T-cell (primary cell): ENCODE measurements at regions not wholly inside any gene's neighbourhood (a gene's known extent, or its start where the extent isn't known, plus 50 kb on each side); places are given as distances from the start of the nearest gene placed in this dataset.
"Not testable (repeated sequence)": the region's sequence is repeated elsewhere in the genome, so short reads cannot be mapped to it uniquely, and the experiment has no call there.

Experiments
- ATAC-seq, 4 experiments: fragments of 200-7000 bp in 3 of 4; fragments of 150-1000 bp in 1 of 4; cut with Tn5 transposase; replicated peaks in 1 of 4; 1 replicate in 3 of 4; 2 replicates in 1 of 4; pipeline ENCODE4 v1.10.0; 2021; ENCODE audit warnings: moderate library complexity in 3 of 4, mild to moderate bottlenecking in 2 of 4, moderate number of reproducible peaks in 1 of 4
- CTCF ChIA-PET, 2 donors: fragments of 300-600 bp; sonication (Branson Sonifier 250); formaldehyde crosslinking; loops; one replicate each; lab custom pipeline; 2022; ENCODE audit warnings: antibody characterized with exemption in 2 of 2; lab: Charles Lee
- POLR2A ChIA-PET, 2 donors: fragments of 300-600 bp; sonication (Branson Sonifier 250); formaldehyde crosslinking; loops; one replicate each; lab custom pipeline; 2022; ENCODE audit warnings: antibody characterized with exemption in 2 of 2; lab: Charles Lee
- DNase-seq, 35 experiments: peaks; one replicate each; pipeline versions ENCODE4 v3.0.0 to v3.0.0-alpha.2; 2013 to 2023
- H3K27ac ChIP-seq: one replicate; pipeline ENCODE4 v1.5.1; 2013; ENCODE audit warnings: low read length
- H3K27me3 ChIP-seq, 2 experiments: replicated peaks in 1 of 2; 1 replicate in 1 of 2; 2 replicates in 1 of 2; pipeline versions ENCODE4 v1.6.1 to v1.7.0; 2013; ENCODE audit warnings: low read length in 1 of 2, mixed read lengths in 1 of 2; ENCODE audit not compliant: control insufficient read depth in 2 of 2, insufficient read depth in 2 of 2; ENCODE audit errors: extremely low read depth in 1 of 2
- H3K36me3 ChIP-seq, 2 donors: 1 replicate in 1 of 2; 2 replicates in 1 of 2; pipeline versions ENCODE4 v1.6.1 to v1.7.0; 2013; ENCODE audit warnings: low read length in 1 of 2; ENCODE audit not compliant: control insufficient read depth in 2 of 2, insufficient read depth in 1 of 2; ENCODE audit errors: extremely low read depth in 1 of 2
- H3K4me1 ChIP-seq, 2 experiments: 1 replicate in 1 of 2; 2 replicates in 1 of 2; pipeline versions ENCODE4 v1.6.1 to v1.7.0; 2013; ENCODE audit warnings: low read length in 2 of 2, mixed read lengths in 1 of 2; ENCODE audit not compliant: insufficient read depth in 2 of 2, control insufficient read depth in 1 of 2; ENCODE audit errors: extremely low read depth in 1 of 2
- H3K4me3 ChIP-seq, 2 donors: 1 replicate in 1 of 2; 2 replicates in 1 of 2; pipeline versions ENCODE4 v1.5.1 to v1.7.0; 2013; ENCODE audit warnings: mild to moderate bottlenecking in 2 of 2, low read length in 1 of 2, moderate library complexity in 1 of 2; ENCODE audit not compliant: control insufficient read depth in 1 of 2; ENCODE audit errors: extremely low read depth in 1 of 2
- H3K9me3 ChIP-seq: 2 replicates; pipeline ENCODE4 v1.7.0; 2013
- H3K27ac Mint-ChIP-seq, 2 donors: one replicate each; pipeline ENCODE4 v1.8.0; 2020 to 2021; ENCODE audit warnings: mild to moderate bottlenecking in 2 of 2, mixed read lengths in 2 of 2
- H3K27me3 Mint-ChIP-seq, 2 donors: one replicate each; pipeline ENCODE4 v1.8.0; 2021 to 2022; ENCODE audit warnings: mixed read lengths in 2 of 2
- H3K36me3 Mint-ChIP-seq: one replicate; pipeline ENCODE4 v1.8.0; 2021; ENCODE audit warnings: mixed read lengths
- H3K4me1 Mint-ChIP-seq, 3 donors: one replicate each; pipeline ENCODE4 v1.8.0; 2020 to 2022; ENCODE audit warnings: mixed read lengths in 3 of 3, mild to moderate bottlenecking in 1 of 3
- H3K4me3 Mint-ChIP-seq, 3 donors: one replicate each; pipeline ENCODE4 v1.8.0; 2020 to 2022; ENCODE audit warnings: mild to moderate bottlenecking in 3 of 3, mixed read lengths in 3 of 3, moderate library complexity in 3 of 3
- H3K9me3 Mint-ChIP-seq, 3 donors: one replicate each; pipeline ENCODE4 v1.8.0; 2020 to 2022; ENCODE audit warnings: mixed read lengths in 3 of 3
- WGBS: methylation state at CpG from one replicate; pipeline ENCODE4 v1.1.5; 2013; ENCODE audit warnings: missing lambda C conversion rate; ENCODE audit not compliant: insufficient coverage; 5-methylcytosine and 5-hydroxymethylcytosine counted together

- WGBS = 100% methylated on average over 1 of the region's 6 CpGs
- not testable (repeated sequence) for H3K4me1 ChIP-seq, H3K4me1 Mint-ChIP-seq
Measured at GRCh38 chr21:14009990-14010389, 200.8 kb downstream of the LIPI start.

DNA sequence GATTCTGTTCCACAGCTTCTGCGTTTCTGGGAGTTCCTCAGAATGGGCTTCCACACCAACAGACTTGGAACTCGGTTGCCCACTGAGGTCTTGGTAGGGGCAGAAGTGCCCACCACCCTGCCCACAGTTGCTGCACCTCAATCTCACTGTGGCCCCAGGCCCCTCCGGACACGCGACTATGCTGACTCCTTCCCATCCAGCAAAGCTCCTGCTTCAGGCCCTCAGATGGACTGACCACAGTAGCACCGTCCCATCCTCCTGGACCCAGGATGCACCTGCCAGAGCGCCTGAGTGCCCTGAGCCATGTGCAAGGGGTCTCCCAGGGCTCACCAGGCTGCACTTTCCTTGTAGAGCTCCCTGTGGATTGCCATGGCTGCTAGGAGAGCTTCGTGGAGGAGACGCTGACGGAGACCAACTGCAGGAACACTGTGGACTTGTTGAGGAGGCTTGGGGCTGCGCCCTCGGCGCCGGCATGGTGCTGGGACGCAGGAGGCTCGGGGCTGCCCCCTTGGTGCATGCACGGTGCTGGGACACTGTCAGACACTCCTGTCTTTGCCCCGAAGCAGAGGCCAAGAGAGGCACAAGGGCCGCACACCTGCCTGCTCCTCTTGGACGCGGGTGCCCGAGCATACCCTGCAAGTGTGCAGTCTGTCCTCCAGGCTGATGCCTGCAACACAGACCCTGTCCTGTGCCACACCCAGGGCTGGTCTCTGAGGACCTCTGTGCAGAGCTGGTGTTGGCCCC, 201.3 kb downstream of the LIPI start:
- H3K27ac Mint-ChIP-seq, H3K9me3 ChIP-seq, H3K27me3 Mint-ChIP-seq, H3K27ac ChIP-seq, H3K27me3 ChIP-seq, CTCF ChIA-PET, H3K36me3 Mint-ChIP-seq, H3K4me1 Mint-ChIP-seq, ATAC-seq, H3K36me3 ChIP-seq, POLR2A ChIA-PET, H3K4me3 Mint-ChIP-seq, H3K9me3 Mint-ChIP-seq, DNase-seq, H3K4me1 ChIP-seq, H3K4me3 ChIP-seq: not testable (repeated sequence)
- WGBS = 85% methylated on average over 19 of the region's 22 CpGs

More at GRCh38 chr21:14009990-14010389, 200.8 kb downstream of the LIPI start:
- H3K4me3 Mint-ChIP-seq, H3K27me3 ChIP-seq, H3K27ac ChIP-seq, POLR2A ChIA-PET, CTCF ChIA-PET, H3K9me3 Mint-ChIP-seq, H3K36me3 ChIP-seq, DNase-seq, H3K27ac Mint-ChIP-seq, ATAC-seq, H3K36me3 Mint-ChIP-seq, H3K27me3 Mint-ChIP-seq, H3K4me3 ChIP-seq, H3K9me3 ChIP-seq: not testable (repeated sequence)

GRCh38 chr21:14008436-14008835, 202.3 kb downstream of the LIPI start:
- H3K9me3 Mint-ChIP-seq, H3K4me3 Mint-ChIP-seq, H3K27ac Mint-ChIP-seq, H3K4me1 Mint-ChIP-seq, H3K4me3 ChIP-seq, DNase-seq, H3K27me3 Mint-ChIP-seq, H3K9me3 ChIP-seq, H3K27ac ChIP-seq, H3K27me3 ChIP-seq, H3K36me3 Mint-ChIP-seq, CTCF ChIA-PET, H3K4me1 ChIP-seq, POLR2A ChIA-PET, H3K36me3 ChIP-seq: not testable (repeated sequence)
- 95% methylated on average over 3 of the region's 5 CpGs for WGBS
- peak in 1 of 4 experiments; percentile 8 for ATAC-seq

DNA sequence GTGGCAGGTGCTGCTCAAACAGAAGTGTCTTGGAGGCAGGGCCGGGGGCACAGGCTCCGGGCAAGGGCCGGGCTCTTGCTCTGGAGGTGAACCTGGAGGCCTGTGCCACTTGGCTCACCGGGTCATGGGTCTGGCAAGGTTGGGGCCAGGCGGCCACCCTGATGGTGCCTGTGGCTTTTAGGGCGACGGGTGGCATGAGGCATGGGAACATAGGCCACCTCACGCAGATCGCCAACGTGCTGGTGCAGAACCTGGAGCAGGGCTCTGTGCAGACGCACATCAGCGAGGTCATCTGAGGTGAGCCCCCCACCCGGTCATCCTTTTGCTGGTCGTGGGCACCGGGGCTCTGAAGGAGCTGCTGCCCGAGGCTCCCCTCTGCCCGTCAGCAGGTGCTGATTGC, 202.7 kb downstream of the LIPI start:
- DNase-seq, H3K36me3 ChIP-seq, H3K27me3 ChIP-seq, POLR2A ChIA-PET, ATAC-seq, CTCF ChIA-PET, H3K4me3 ChIP-seq, H3K27ac Mint-ChIP-seq, H3K36me3 Mint-ChIP-seq, H3K9me3 ChIP-seq, H3K27me3 Mint-ChIP-seq, H3K9me3 Mint-ChIP-seq, H3K4me3 Mint-ChIP-seq, H3K4me1 ChIP-seq, H3K4me1 Mint-ChIP-seq, H3K27ac ChIP-seq: not testable (repeated sequence)
- 90% methylated on average over 12 of the region's 17 CpGs for WGBS

- H3K4me1 Mint-ChIP-seq, H3K9me3 Mint-ChIP-seq, H3K9me3 ChIP-seq, H3K36me3 Mint-ChIP-seq, H3K4me3 ChIP-seq, H3K27me3 Mint-ChIP-seq, H3K27ac Mint-ChIP-seq, H3K27ac ChIP-seq, H3K27me3 ChIP-seq, DNase-seq, H3K4me1 ChIP-seq, H3K4me3 Mint-ChIP-seq, H3K36me3 ChIP-seq, ATAC-seq, POLR2A ChIA-PET, CTCF ChIA-PET: not testable (repeated sequence)
- WGBS = 40% methylated on average over 1 of the region's 7 CpGs
Measured at GRCh38 chr21:14006144-14006543, 204.6 kb downstream of the LIPI start.

DNA sequence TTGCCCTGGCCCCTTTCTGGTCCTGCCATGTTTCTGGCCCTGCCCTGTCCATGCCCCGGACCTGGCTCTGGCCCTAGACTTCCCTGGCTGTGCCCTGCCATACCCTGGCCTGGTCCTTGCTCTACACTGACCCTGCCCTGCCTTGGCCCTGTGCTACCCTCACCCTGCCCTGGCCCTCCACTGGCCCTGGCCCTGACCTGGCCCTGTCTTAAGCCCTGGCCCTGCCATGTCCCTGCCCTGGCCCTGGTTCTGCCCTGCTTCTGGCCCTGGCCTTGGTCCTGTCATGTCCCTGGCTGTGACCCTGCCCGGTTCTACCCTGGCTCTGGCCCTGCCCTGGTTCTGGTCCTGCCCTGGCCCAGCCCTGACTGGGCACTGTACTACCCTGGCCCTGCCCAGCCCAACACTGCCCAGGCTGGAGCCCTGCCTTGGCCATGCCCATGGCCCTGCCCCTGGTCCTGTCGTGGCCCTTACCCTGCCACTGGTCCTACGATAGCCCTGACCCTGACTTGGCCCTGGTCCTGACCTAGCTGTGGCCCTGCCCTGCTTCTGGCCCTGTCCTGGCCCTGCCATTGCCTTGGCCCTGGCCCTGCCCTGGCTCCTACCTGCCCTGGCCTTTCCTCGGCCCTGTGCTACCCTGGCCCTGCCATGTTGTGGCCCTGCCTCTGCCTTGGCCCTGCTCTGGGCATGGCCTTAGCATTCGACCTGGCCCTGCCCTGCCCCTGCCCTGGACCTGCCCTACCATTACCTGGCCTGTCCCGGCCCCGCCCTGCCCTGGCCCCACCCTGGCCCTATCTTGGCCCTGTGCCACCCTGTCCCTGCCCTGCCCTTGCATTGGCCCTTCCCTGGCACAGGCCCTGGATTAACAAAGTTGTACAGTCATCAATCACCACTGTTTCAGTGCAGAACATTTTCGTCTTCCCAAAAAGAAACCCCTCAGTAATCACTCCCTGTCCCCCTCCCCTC, 223.5 kb downstream of the LIPI start:
- H3K27me3 Mint-ChIP-seq, H3K27ac ChIP-seq, H3K4me3 ChIP-seq, H3K27ac Mint-ChIP-seq, H3K4me1 ChIP-seq, H3K36me3 Mint-ChIP-seq, H3K27me3 ChIP-seq, H3K36me3 ChIP-seq, H3K4me1 Mint-ChIP-seq, CTCF ChIA-PET, H3K4me3 Mint-ChIP-seq, H3K9me3 Mint-ChIP-seq, H3K9me3 ChIP-seq, POLR2A ChIA-PET, DNase-seq: not testable (repeated sequence)
- WGBS = 69% methylated on average over 7 of the region's 9 CpGs
- ATAC-seq = peak in 2 of 4 experiments; percentile 17 to 26
